ENCODE measurements at regions not wholly inside any gene's neighbourhood (a gene's known extent, or its start where the extent isn't known, plus 50 kb on each side); places are given as distances from the start of the nearest gene placed in this dataset.

DNA sequence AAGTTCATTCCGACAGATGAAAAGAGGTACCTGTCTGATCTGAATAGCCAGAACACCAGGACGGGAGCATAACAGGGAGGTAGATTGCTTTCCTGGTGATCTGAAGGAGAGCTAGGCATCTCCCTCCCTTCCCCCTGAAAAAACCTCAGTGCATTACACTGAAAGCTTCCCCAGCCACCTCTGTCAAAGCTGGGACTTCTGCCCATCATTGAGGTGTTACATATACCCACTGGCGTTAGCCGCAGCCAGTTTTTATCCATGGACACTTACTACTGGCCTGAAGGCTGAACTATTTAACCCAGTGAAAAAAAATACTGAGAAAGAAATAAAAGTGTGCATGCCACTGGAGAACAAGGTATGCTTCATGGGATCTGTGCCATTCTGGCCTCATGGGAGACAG lies 568.3 kb upstream of the ADAMTS5 start:
- no peaks in the 10 kb centered on the region for H3K79me2 ChIP-seq (ENCODE audit: control insufficient read depth, insufficient read depth, low read length)
- DNase-seq (ENCODE audit: low read depth, low spot score) (no peak), FAIRE-seq (no peak)
- H3K9me3 ChIP-seq (ENCODE audit: control insufficient read depth, low read depth, low read length): no peaks in the 10 kb centered on the region
- no peaks in the 10 kb centered on the region for H4K20me1 ChIP-seq (ENCODE audit: control insufficient read depth, extremely low read depth, insufficient read depth, low read length)
- no peaks in the 10 kb centered on the region for H3K36me3 ChIP-seq (ENCODE audit: control insufficient read depth in 2 of 2, extremely low read depth in 1 of 2, insufficient read depth in 2 of 2, low read length in 2 of 2)
- no peak overlapping the region for H3K4me3 ChIP-seq (ENCODE audit: control insufficient read depth in 2 of 3, extremely low read depth in 1 of 3, insufficient read depth in 2 of 3, low read depth in 1 of 3, low read length in 3 of 3)
- H3K9me1 ChIP-seq (ENCODE audit: control insufficient read depth, extremely low read depth, insufficient read depth, low read length): no peaks in the 10 kb centered on the region
- no peak overlapping the region for H3K9ac ChIP-seq (ENCODE audit: control insufficient read depth, extremely low read depth, insufficient read depth, low read length)
- no peaks in the 10 kb centered on the region for H3K27me3 ChIP-seq (ENCODE audit: control insufficient read depth, extremely low read depth, insufficient read depth, low read length)
- no peak overlapping the region for H3K4me2 ChIP-seq (ENCODE audit: control insufficient read depth, extremely low read depth, insufficient read depth, low read depth, low read length)
- TF ChIP-seq EZH2 (IDR thresholded peaks at IDR 0.05; ENCODE audit: low read length): no peak
- TF ChIP-seq, protein P1, sequence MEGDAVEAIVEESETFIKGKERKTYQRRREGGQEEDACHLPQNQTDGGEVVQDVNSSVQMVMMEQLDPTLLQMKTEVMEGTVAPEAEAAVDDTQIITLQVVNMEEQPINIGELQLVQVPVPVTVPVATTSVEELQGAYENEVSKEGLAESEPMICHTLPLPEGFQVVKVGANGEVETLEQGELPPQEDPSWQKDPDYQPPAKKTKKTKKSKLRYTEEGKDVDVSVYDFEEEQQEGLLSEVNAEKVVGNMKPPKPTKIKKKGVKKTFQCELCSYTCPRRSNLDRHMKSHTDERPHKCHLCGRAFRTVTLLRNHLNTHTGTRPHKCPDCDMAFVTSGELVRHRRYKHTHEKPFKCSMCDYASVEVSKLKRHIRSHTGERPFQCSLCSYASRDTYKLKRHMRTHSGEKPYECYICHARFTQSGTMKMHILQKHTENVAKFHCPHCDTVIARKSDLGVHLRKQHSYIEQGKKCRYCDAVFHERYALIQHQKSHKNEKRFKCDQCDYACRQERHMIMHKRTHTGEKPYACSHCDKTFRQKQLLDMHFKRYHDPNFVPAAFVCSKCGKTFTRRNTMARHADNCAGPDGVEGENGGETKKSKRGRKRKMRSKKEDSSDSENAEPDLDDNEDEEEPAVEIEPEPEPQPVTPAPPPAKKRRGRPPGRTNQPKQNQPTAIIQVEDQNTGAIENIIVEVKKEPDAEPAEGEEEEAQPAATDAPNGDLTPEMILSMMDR (optimal IDR thresholded peaks at IDR 0.05 in 1 of 3, IDR thresholded peaks at IDR 0.05 in 1 of 3, conservative IDR thresholded peaks at IDR 0.05 in 1 of 3; ENCODE audit: extremely low read depth in 1 of 3, insufficient read depth in 2 of 3, low read length in 3 of 3): no peak
- dilution Hi-C loops (cut with MboI; ENCODE audit: extremely low pct_ligation_motif_present, low sequenced_read_pairs): no loop called here
- no peak overlapping the region for H3K27ac ChIP-seq (ENCODE audit: control insufficient read depth, insufficient read depth, low read length)
- H3K4me1 ChIP-seq (ENCODE audit: control insufficient read depth, extremely low read depth, insufficient read depth, low read length): no peaks in the 10 kb centered on the region
- no peak overlapping the region for H2AFZ ChIP-seq (ENCODE audit: control insufficient read depth, low read length)

DNA sequence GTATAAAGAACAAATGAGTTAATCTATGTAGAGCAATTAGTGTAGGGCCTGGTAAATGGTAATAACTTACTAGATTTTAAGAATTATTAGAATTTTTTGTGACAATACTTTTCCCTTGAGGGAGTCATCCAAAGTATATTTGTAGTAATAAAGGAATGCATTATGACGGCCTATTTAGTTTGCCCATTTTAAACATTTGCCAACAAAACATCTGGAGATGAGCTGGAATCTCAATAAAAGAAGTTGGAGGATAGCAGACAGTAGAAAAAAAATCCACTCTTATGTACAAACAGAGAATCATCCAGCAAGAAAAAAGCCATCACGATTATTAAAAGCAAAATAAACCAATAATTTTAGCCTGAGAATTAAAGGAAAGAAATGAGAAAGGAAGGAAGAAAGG lies 567.3 kb upstream of the ADAMTS5 start:
- Histone ChIP-seq H2AFZ (ENCODE audit: control insufficient read depth, low read length) (no peak overlapping the region), H3K4me3 (ENCODE audit: control insufficient read depth in 2 of 3, extremely low read depth in 1 of 3, insufficient read depth in 2 of 3, low read depth in 1 of 3, low read length in 3 of 3) (no peak overlapping the region)
- no peak for FAIRE-seq

More for the DNA sequence above, 567.3 kb upstream of the ADAMTS5 start:
- TF ChIP-seq EZH2 (IDR thresholded peaks at IDR 0.05; ENCODE audit: low read length): no peak
- TF ChIP-seq, protein P1 (optimal IDR thresholded peaks at IDR 0.05 in 1 of 3, IDR thresholded peaks at IDR 0.05 in 1 of 3, conservative IDR thresholded peaks at IDR 0.05 in 1 of 3; ENCODE audit: extremely low read depth in 1 of 3, insufficient read depth in 2 of 3, low read length in 3 of 3): no peak
- Histone ChIP-seq H3K79me2 (ENCODE audit: control insufficient read depth, insufficient read depth, low read length) (no peaks in the 10 kb centered on the region), H3K9me1 (ENCODE audit: control insufficient read depth, extremely low read depth, insufficient read depth, low read length) (no peaks in the 10 kb centered on the region), H3K9ac (ENCODE audit: control insufficient read depth, extremely low read depth, insufficient read depth, low read length) (no peak overlapping the region), H3K9me3 (ENCODE audit: control insufficient read depth, low read depth, low read length) (no peaks in the 10 kb centered on the region), H3K4me2 (ENCODE audit: control insufficient read depth, extremely low read depth, insufficient read depth, low read depth, low read length) (no peak overlapping the region), H3K27ac (ENCODE audit: control insufficient read depth, insufficient read depth, low read length) (no peak overlapping the region), H3K36me3 (ENCODE audit: control insufficient read depth in 2 of 2, extremely low read depth in 1 of 2, insufficient read depth in 2 of 2, low read length in 2 of 2) (no peaks in the 10 kb centered on the region), H3K4me1 (ENCODE audit: control insufficient read depth, extremely low read depth, insufficient read depth, low read length) (no peaks in the 10 kb centered on the region), H4K20me1 (ENCODE audit: control insufficient read depth, extremely low read depth, insufficient read depth, low read length) (no peaks in the 10 kb centered on the region), H3K27me3 (ENCODE audit: control insufficient read depth, extremely low read depth, insufficient read depth, low read length) (no peaks in the 10 kb centered on the region)
- dilution Hi-C loops (cut with MboI; ENCODE audit: extremely low pct_ligation_motif_present, low sequenced_read_pairs): no loop called here
- DNase-seq (ENCODE audit: low read depth, low spot score): no peak
